ENCODE measurements at regions not wholly inside any gene's neighbourhood (a gene's known extent, or its start where the extent isn't known, plus 50 kb on each side); places are given as distances from the start of the nearest gene placed in this dataset.

DNA sequence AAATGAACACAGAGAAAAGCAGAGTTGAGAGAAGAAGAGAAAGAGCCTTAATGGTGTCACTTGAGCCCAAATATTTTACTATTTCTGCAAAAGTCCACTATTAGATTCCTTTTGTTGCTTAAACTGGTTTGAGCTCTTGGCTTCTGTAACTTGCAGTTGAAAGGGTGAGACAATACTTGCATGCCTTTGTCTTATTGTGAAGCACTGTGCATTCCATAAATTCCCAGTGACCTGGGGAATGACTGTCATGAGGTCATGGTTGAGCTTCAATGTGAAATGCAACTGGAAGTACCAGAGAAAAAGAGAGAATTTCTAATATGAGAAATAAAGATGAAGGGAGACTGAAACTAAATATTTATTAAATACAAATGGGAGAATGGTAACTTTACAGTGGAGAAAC is 310.9 kb downstream of the TDRD3 start:
- TF ChIP-seq CTCF (conservative IDR thresholded peaks at IDR 0.05): no peak
- Histone ChIP-seq H3K9me3 (ENCODE audit: control insufficient read depth, low read length) (no peaks in the 10 kb centered on the region), H3K4me1 (ENCODE audit: control insufficient read depth, insufficient read depth, low read length) (no peaks in the 10 kb centered on the region), H3K4me3 (ENCODE audit: low read length) (no peak overlapping the region), H3K9ac (ENCODE audit: extremely low read depth, low read length, poor library complexity, severe bottlenecking) (no peak overlapping the region), H3K27ac (ENCODE audit: low read depth, low read length) (no peak overlapping the region), H3K27me3 (ENCODE audit: control insufficient read depth, insufficient read depth, low read length, poor library complexity, severe bottlenecking) (no peaks in the 10 kb centered on the region), H3K36me3 (ENCODE audit: control insufficient read depth, insufficient read depth, low read length) (no peaks in the 10 kb centered on the region)
- H3K27ac Mint-ChIP-seq: no peak overlapping the region
- DNase-seq: no peak
- peaks cover 11% of the 10 kb centered on the region for H3K9me3 Mint-ChIP-seq
- peaks cover 3% of the 10 kb centered on the region for H3K36me3 Mint-ChIP-seq (ENCODE audit: low read depth)
- H3K4me1 Mint-ChIP-seq: no peaks in the 10 kb centered on the region
- no peak overlapping the region for H3K4me3 Mint-ChIP-seq
- H3K27me3 Mint-ChIP-seq (ENCODE audit: insufficient read depth): no peaks in the 10 kb centered on the region

GRCh38 chr13:60701895-60702294 is 304.9 kb downstream of the TDRD3 start:
- no peaks in the 10 kb centered on the region for H3K4me1 ChIP-seq (ENCODE audit: control insufficient read depth, insufficient read depth, low read length)
- Mint-ChIP-seq H3K4me1 (no peaks in the 10 kb centered on the region), H3K9me3 (no peaks in the 10 kb centered on the region), H3K27ac (no peak overlapping the region), H3K4me3 (no peak overlapping the region), H3K36me3 (ENCODE audit: low read depth) (no peaks in the 10 kb centered on the region), H3K27me3 (ENCODE audit: insufficient read depth) (no peaks in the 10 kb centered on the region)
- H3K36me3 ChIP-seq (ENCODE audit: control insufficient read depth, insufficient read depth, low read length): no peaks in the 10 kb centered on the region
- no peak for DNase-seq
- H3K27me3 ChIP-seq (ENCODE audit: control insufficient read depth, insufficient read depth, low read length, poor library complexity, severe bottlenecking): no peaks in the 10 kb centered on the region
- WGBS, 2 experiments (ENCODE audit: insufficient coverage in 1 of 2, insufficient read length in 1 of 2): 96 to 100% methylated on average over 2 to 3 of the region's 3 CpGs
- no peak for TF ChIP-seq CTCF (conservative IDR thresholded peaks at IDR 0.05)
- no peak overlapping the region for H3K27ac ChIP-seq (ENCODE audit: low read depth, low read length)
- H3K9ac ChIP-seq (ENCODE audit: extremely low read depth, low read length, poor library complexity, severe bottlenecking): no peak overlapping the region
- H3K4me3 ChIP-seq (ENCODE audit: low read length): no peak overlapping the region
- no peaks in the 10 kb centered on the region for H3K9me3 ChIP-seq (ENCODE audit: control insufficient read depth, low read length)

- H3K9me3 Mint-ChIP-seq: no peaks in the 10 kb centered on the region
- H3K9ac ChIP-seq (ENCODE audit: extremely low read depth, low read length, poor library complexity, severe bottlenecking): no peak overlapping the region
- no peaks in the 10 kb centered on the region for H3K27me3 Mint-ChIP-seq (ENCODE audit: insufficient read depth)
- H3K4me3 ChIP-seq (ENCODE audit: low read length): no peak overlapping the region
- H3K4me1 Mint-ChIP-seq: no peaks in the 10 kb centered on the region
- WGBS, 2 experiments (ENCODE audit: insufficient coverage in 1 of 2, insufficient read length in 1 of 2): 96 to 97% methylated on average over 3 to 4 of the region's 4 CpGs
- no peak overlapping the region for H3K27ac ChIP-seq (ENCODE audit: low read depth, low read length)
- H3K27ac Mint-ChIP-seq: no peak overlapping the region
- no peaks in the 10 kb centered on the region for H3K27me3 ChIP-seq (ENCODE audit: control insufficient read depth, insufficient read depth, low read length, poor library complexity, severe bottlenecking)
- H3K36me3 ChIP-seq (ENCODE audit: control insufficient read depth, insufficient read depth, low read length): no peaks in the 10 kb centered on the region
- no peaks in the 10 kb centered on the region for H3K4me1 ChIP-seq (ENCODE audit: control insufficient read depth, insufficient read depth, low read length)
- TF ChIP-seq CTCF (conservative IDR thresholded peaks at IDR 0.05): no peak
- no peak overlapping the region for H3K4me3 Mint-ChIP-seq
- H3K36me3 Mint-ChIP-seq (ENCODE audit: low read depth): no peaks in the 10 kb centered on the region
- no peak for DNase-seq
- no peaks in the 10 kb centered on the region for H3K9me3 ChIP-seq (ENCODE audit: control insufficient read depth, low read length)
These were observed 304.0 kb downstream of the TDRD3 start for GRCh38 chr13:60700994-60701393.

Data from endodermal cell (in vitro differentiated cells).